OCI-LY3 (cell line): ENCODE measurements at regions not wholly inside any gene's neighbourhood (a gene's known extent, or its start where the extent isn't known, plus 50 kb on each side); places are given as distances from the start of the nearest gene placed in this dataset.

Source experiments
- EZH2phosphoT487 ChIP-seq: fragments of 200-600 bp; shearing (Covaris generic); IDR thresholded peaks from 2 replicates; pipeline ENCODE4 v1.6.1; 2018; ENCODE audit warnings: antibody characterized with exemption, mixed run types, low read depth
- TF ChIP-seq, protein P1 (sequence below): fragments of 200-600, 300-600 bp; sonication (generic); IDR thresholded peaks from 2 replicates; pipeline ENCODE4 v1.5.1; 2014; ENCODE audit warnings: antibody characterized with exemption, low read length, low read depth

DNA sequence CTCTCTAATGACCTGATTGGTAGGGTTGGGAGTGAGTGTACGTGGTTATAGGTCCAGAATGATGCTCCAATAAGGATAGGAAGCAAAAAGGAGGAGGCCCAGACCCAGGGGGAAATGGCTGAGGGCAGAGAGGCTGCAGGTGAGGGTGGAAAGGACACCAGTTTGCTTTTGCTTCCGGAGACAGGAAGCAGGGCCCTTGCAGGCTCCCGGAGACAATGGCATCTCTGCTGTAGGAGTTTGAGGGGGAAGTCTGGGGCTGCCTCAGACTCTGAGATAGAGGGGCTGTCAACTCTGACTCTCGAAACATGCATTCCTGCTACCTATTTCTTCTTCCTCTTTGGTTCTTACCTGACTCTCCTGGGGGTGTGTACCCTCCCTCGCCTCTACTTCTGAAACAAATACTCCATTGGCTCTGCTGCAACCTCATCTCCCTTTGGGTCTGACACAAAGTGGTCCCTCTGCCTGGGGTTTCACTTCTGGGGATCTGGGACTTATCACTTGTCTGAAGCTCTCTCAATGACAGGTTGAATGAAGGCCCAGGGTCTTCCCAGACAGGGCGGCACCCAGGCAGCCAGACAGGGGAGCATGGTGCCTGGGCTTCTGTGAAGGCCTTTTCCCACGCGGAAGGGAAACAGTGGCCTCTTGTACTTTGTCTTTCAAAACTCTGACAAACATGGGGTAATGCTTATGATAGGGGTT, 61.5 kb downstream of the CHRD start:
- TF ChIP-seq, protein P1, sequence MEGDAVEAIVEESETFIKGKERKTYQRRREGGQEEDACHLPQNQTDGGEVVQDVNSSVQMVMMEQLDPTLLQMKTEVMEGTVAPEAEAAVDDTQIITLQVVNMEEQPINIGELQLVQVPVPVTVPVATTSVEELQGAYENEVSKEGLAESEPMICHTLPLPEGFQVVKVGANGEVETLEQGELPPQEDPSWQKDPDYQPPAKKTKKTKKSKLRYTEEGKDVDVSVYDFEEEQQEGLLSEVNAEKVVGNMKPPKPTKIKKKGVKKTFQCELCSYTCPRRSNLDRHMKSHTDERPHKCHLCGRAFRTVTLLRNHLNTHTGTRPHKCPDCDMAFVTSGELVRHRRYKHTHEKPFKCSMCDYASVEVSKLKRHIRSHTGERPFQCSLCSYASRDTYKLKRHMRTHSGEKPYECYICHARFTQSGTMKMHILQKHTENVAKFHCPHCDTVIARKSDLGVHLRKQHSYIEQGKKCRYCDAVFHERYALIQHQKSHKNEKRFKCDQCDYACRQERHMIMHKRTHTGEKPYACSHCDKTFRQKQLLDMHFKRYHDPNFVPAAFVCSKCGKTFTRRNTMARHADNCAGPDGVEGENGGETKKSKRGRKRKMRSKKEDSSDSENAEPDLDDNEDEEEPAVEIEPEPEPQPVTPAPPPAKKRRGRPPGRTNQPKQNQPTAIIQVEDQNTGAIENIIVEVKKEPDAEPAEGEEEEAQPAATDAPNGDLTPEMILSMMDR = no peak
- TF ChIP-seq EZH2phosphoT487 = no peak
